Posterior cingulate gyrus (tissue), 11 donors: ENCODE measurements at regions not wholly inside any gene's neighbourhood (a gene's known extent, or its start where the extent isn't known, plus 50 kb on each side); places are given as distances from the start of the nearest gene placed in this dataset.

Experiments
- DNase-seq, 10 donors: peaks; one replicate each; pipeline versions ENCODE4 v3.0.0 to v3.0.0-alpha.2; 2020 to 2021; ENCODE audit warnings: mixed read lengths in 3 of 10
- intact Hi-C: fragments of 100-400 bp; cut with DNase I; formaldehyde crosslinking; loops from one replicate; pipeline ENCODE4 v1.15.1; 2023

- intact Hi-C loops = no loop called here
Measured at GRCh38 chr22:26985931-26986782, 328.8 kb downstream of the MIAT start.

DNA sequence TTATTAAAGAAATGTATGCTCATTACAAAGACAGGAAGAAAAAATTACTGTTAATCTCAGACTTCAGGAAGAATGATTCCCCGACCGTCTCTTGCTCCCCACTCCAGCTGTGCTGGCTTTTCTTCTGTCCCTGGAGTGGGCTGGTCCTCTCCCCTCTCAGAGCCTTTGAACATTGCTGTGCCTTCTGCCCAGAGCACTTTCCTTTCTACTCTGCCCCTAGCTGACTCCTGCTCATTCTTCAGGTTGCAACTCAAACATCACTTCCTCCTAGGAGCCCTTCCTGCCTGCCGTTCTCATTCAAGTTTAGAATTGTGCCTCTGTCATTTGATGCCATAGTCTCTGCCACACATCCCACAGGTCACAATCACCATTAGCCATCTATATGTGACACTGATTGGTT, 329.5 kb downstream of the MIAT start:
- intact Hi-C loops = no loop called here

More at GRCh38 chr22:26985931-26986782, 328.8 kb downstream of the MIAT start:
- no peak for DNase-seq

GRCh38 chr22:26990503-26991189, 333.3 kb downstream of the MIAT start:
- DNase-seq = no peak
- intact Hi-C loops = no loop called here

More for the DNA sequence above, 329.5 kb downstream of the MIAT start:
- no peak for DNase-seq

- intact Hi-C loops = no loop called here
- no peak for DNase-seq
Measured at GRCh38 chr22:26992556-26992955, 335.2 kb downstream of the MIAT start.

DNA sequence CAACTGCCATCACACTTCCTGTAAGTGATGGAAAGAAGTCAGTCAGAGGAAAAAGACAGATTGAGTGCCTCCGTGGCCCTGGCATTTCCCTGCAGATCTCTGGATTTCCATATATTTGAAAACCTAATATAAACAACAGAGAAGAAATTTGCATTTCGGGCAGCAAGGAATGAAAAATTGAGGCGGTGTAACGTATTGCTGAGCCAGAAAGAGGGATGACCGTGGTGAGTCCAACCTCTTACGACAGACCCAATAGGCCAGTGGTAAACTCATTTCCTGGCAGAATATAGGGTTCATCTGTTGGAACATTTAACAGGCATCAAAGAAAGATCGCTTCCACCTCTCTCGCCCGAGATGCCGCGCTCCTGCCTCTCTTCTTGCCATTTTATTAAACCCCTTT, 336.5 kb downstream of the MIAT start:
- intact Hi-C loops = no loop called here
- DNase-seq = no peak

DNA sequence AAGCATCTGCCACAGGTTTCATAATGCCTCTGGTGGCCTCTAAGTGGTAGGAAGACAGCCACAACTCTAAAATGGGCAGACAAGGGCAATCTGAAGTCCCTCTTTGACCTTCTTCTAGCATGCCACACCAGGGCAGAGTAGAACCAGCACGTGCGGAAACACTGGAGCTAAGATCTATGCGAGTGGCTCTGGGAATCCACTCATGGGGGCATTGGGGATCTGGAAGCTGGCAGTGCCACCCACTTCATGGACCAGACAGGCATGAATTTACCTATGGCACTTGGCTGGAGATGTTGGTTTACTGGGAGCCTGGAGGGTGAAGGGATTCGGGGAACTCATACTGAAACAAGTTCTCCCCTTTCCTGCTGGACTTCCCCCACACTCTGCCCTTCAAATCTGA, 337.4 kb downstream of the MIAT start:
- DNase-seq = no peak
- intact Hi-C loops = no loop called here

- intact Hi-C loops = no loop called here
- no peak for DNase-seq
Measured at GRCh38 chr22:26995235-26995634, 337.8 kb downstream of the MIAT start.

DNA sequence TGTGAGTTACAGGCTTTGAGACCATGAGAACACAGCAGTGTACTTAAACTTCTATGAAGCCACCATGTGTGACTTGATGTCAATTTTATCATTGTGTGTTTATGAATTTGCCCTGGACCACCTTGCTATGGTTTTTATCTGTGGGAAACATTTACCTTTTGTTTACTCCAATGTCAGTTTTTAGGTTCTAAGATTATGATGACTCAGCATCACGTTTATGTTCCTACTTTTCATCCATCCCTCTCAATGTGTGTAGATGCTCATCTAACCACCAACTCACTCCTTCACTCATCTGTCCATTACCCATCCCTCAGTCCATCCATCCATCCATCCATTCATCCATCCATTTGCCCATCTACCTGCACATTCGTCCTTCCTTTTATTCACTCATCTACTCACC, 338.8 kb downstream of the MIAT start:
- intact Hi-C loops = no loop called here
- no peak for DNase-seq

DNA sequence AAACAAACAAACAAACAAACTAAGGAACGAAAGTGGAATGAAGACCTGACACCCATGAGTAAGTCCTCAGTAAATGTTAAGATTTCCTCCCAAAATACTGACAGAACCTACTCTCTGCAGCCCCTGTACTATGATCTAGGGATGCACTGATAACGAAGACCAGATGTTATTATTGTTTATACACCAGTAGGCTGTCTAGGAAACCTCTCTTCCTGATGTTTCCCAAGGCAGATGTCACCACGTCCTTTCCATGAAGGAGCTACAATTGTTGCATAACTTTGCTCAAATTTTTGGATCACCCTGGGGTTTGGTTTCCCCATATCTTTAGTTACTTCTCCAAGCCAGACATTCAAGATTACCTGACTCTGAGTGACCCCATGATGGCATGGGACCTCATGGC, 340.7 kb downstream of the MIAT start:
- no peak for DNase-seq
- intact Hi-C loops = no loop called here

DNA sequence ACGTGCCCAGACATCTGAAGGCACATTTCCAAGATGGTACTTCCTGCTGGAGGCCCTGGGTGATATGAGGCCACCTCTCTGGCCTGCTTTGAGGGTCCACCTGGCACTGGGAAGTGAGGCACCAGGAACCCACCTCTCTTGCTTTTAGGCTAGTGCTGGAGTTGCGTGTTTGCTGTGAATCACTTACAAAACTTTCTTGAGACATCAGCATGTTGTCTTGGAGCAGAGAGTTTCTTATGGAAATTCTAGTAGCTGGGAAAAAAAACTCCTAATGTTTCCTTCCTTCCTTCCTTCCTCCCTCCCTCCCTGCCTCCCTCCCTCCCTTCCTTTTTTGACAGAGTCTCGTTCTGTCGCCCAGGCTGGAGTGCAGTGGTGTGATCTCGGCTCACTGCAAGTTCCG, 341.3 kb downstream of the MIAT start:
- no peak for DNase-seq
- intact Hi-C loops = no loop called here

DNA sequence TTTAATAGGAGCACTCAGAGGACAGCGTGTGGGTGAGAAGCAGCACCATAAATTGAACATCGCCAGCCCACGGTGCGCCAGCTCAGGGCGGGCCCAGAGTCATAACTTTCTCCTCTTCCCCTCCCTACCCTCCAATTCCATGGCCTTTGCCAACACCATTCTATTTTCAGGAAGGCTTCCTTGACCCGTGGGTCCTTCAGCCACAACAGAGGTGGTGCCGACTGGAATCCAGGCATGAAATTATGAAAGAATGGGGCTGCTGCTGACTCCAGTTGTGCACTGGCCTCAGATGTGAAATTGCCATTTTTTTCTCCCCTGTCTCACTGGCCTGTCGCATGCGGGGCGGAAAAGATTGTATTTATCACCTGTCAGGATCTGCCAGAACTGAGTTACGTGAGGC, 345.9 kb downstream of the MIAT start:
- DNase-seq = no peak
- intact Hi-C loops = no loop called here

DNA sequence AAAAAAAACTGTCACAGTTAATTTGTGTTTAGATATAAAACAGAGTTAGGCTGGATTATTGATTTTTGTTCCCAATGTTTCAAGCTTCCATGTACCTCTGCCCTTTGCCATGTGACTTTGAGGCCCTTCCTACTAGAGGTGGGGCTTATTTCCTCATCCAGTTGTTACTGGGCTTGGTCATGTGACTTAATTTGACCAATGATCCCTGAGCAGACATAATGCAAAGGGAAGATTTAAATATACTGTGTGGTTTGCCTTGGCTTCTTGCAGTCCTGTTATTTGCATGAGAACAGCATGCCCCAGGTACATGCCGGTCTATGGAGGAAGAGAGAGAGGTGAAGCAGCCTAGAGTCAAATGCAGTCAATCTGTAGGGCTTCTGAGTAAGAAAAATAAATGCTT, 347.0 kb downstream of the MIAT start:
- intact Hi-C loops = no loop called here
- DNase-seq = no peak

- no peak for DNase-seq
- intact Hi-C loops = no loop called here
Measured at GRCh38 chr22:27008454-27008853, 351.1 kb downstream of the MIAT start.

- intact Hi-C loops = no loop called here
- no peak for DNase-seq
Measured at GRCh38 chr22:27011133-27011532, 353.7 kb downstream of the MIAT start.

DNA sequence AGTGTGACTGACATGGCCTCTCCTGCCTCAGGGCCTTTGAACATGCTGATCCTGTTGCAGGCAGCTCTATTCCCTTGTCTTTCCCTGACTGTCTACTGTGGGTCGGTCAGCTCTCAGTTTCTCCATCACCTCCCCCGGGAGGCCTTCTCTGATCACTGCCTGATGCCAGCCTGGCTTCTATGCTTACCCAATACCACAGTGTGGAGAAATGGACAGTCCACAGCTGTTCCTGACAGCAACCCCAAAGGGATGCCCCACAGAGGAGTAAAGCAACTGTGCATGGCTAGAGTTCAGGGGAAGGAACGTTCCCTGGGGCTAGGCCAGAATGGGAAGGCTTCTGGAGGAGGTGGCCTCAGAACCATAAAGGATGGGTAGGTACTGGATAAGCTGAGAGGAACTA, 354.3 kb downstream of the MIAT start:
- DNase-seq = no peak
- intact Hi-C loops = no loop called here

DNA sequence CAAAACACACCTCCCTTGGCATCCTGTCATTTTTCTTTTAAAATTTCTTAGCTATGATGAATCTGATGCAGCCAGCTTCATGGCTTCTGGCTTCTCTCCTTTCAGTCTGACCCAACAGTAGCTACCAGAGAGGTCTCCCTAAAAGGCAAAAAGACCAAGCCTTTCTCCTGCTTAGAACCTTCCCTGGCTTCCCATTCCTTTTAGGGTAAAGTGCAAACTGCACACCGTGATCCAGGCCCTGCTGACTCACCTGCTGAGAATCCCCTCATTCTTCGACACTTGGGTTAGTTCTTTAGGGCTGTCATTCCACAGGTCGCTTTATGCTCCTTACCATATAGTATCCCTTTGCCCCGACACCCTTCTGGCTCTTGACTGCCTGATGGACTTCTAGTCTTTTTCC, 362.4 kb downstream of the MIAT start:
- DNase-seq = no peak

GRCh38 chr22:27022274-27022895, 365.0 kb downstream of the MIAT start:
- intact Hi-C loops = no loop called here
- DNase-seq = no peak

More for the DNA sequence above, 362.4 kb downstream of the MIAT start:
- intact Hi-C loops = no loop called here

DNA sequence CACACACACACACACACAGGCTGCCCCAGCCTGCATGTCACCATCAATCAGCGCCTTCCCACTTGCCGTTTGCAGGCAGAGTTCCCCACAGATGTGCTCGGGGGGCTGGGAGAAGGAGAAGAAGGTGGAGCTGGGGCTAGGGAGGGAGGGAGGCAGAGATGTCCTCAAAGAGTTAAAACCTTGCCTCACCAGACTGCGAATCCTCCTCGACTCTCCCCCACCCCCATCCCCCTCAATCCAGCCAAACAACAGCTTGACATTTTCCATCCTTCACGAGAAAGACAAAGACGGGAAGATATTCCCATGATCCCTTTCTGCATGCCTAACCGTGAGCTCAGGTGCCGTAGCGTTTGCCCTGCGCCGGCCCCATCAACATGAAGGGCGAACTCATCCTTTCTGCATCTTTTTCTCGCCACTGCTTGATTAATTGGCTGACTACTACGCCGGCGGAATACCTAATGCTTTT, 365.5 kb downstream of the MIAT start:
- no peak for DNase-seq
- intact Hi-C loops = no loop called here

DNA sequence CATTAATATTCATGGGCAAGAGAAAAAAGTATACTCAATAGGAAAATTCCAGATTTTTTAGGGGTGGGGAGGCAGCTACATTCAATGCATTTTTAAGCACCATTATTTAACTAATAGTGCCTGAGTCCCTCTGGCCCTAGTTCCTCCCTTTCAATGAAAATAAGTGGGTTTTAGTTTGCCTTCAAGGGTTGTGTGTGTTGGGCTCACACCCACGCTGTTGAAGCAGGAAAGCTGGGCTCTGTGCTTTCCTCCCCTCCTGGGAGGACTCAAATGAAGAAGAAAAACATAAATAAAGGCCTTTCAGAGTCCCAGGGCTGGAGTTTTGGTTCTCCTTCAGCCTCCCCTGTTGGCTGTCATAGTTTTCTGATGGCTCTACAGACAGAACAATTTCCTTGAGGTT, 366.2 kb downstream of the MIAT start:
- DNase-seq = no peak
- intact Hi-C loops = no loop called here

DNA sequence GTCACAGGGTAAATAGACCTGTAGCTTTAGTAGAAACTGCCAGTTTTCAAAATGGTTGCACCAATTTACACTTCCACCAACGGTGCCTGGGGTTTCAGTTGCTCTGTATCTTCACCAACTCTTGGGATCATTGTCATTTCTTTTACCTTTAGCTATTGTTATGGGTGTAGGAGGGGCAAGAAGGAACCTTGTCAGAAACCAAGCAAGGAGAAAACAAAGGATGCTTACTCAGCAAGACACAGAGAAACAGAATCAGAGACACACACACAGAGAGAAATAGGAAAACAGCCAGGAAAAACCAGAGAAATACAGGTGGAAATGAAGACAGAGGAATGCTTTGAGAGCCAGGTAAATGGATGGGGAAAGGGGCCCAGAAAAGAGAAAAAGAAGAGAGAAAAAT, 367.6 kb downstream of the MIAT start:
- intact Hi-C loops = no loop called here
- DNase-seq = no peak

GRCh38 chr22:27028093-27028492, 370.7 kb downstream of the MIAT start:
- DNase-seq = no peak
- intact Hi-C loops = no loop called here
